Astrocyte of the cerebellum (primary cell): ENCODE measurements at regions not wholly inside any gene's neighbourhood (a gene's known extent, or its start where the extent isn't known, plus 50 kb on each side); places are given as distances from the start of the nearest gene placed in this dataset.

Experiments
- DNase-seq: peaks from one replicate; pipeline ENCODE4 v3.0.0-alpha.2; 2011; ENCODE audit warnings: low read depth
- H3K4me3 ChIP-seq: 2 replicates; pipeline ENCODE4 v1.5.1; 2011; ENCODE audit warnings: mild to moderate bottlenecking, low read depth, low read length, moderate library complexity
- CTCF ChIP-seq: IDR thresholded peaks from 2 replicates; pipeline ENCODE4 v1.5.1; 2012; ENCODE audit warnings: low read length, low read depth, moderate library complexity, mild to moderate bottlenecking; ENCODE audit errors: missing control alignments
- in situ Hi-C: cut with HindIII; loops from 2 replicates; pipeline ENCODE4 v1.10.0; 2017; ENCODE audit warnings: low sequenced_read_pairs

GRCh38 chr10:61283481-61284221 lies 169.5 kb downstream of the TMEM26 start:
- in situ Hi-C loops: no loop called here
- no peak for DNase-seq
- TF ChIP-seq CTCF: no peak
- H3K4me3 ChIP-seq: no peak overlapping the region

GRCh38 chr10:61283066-61283465 lies 170.1 kb downstream of the TMEM26 start:
- no peak for DNase-seq
- in situ Hi-C loops: no loop called here
- TF ChIP-seq CTCF: no peak
- no peak overlapping the region for H3K4me3 ChIP-seq

GRCh38 chr10:61280303-61280702 lies 172.9 kb downstream of the TMEM26 start:
- H3K4me3 ChIP-seq: no peak overlapping the region
- in situ Hi-C loops: no loop called here
- TF ChIP-seq CTCF: no peak
- no peak for DNase-seq

GRCh38 chr10:61279400-61279799 lies 173.8 kb downstream of the TMEM26 start:
- no peak for DNase-seq
- no peak overlapping the region for H3K4me3 ChIP-seq
- in situ Hi-C loops: no loop called here
- no peak for TF ChIP-seq CTCF

- H3K4me3 ChIP-seq: no peak overlapping the region
- DNase-seq: no peak
- in situ Hi-C loops: no loop called here
- TF ChIP-seq CTCF: no peak
Measured at GRCh38 chr10:61278556-61278955, 174.6 kb downstream of the TMEM26 start.

GRCh38 chr10:61272781-61273180 lies 180.4 kb downstream of the TMEM26 start:
- in situ Hi-C loops: no loop called here
- no peak for DNase-seq
- no peak for TF ChIP-seq CTCF
- no peak overlapping the region for H3K4me3 ChIP-seq
